H1 (cell line): ENCODE measurements at regions not wholly inside any gene's neighbourhood (a gene's known extent, or its start where the extent isn't known, plus 50 kb on each side); places are given as distances from the start of the nearest gene placed in this dataset.

Experiments used
- CTCF ChIA-PET: fragments of 300-600 bp; sonication (Branson Sonifier 250); formaldehyde crosslinking; loops from one replicate; lab custom pipeline; 2021; ENCODE audit not compliant: partially characterized antibody; lab: Charles Lee
- POLR2A ChIA-PET: fragments of 300-600 bp; sonication (Branson Sonifier 250); formaldehyde crosslinking; loops from one replicate; lab custom pipeline; 2021; ENCODE audit warnings: inconsistent platforms; ENCODE audit not compliant: partially characterized antibody; lab: Charles Lee
- DNase-seq, 2 experiments: peaks; one replicate each; pipeline versions ENCODE4 v3.0.0 to v3.0.0-alpha.2; 2010 to 2022; ENCODE audit warnings: low spot score in 2 of 2, low read depth in 1 of 2, mixed read lengths in 1 of 2
- FAIRE-seq: peaks from 2 replicates; lab custom pipeline; 2011; peaks lifted over from hg19 to GRCh38; lab: Jason Lieb, UNC
- H2AFZ ChIP-seq: 2 replicates; pipeline ENCODE4 v1.8.1; 2012; ENCODE audit warnings: low read length, inconsistent platforms
- H2AK5ac ChIP-seq: 2 replicates; pipeline ENCODE4 v1.6.1; 2013; ENCODE audit warnings: low read depth, low read length
- H2BK120ac ChIP-seq: replicated peaks from 2 replicates; pipeline ENCODE3; 2013; ENCODE audit warnings: low read depth, low read length, inconsistent platforms
- H2BK12ac ChIP-seq: 2 replicates; pipeline ENCODE4 v1.6.1; 2013; ENCODE audit warnings: low read depth, low read length
- H2BK15ac ChIP-seq: 2 replicates; pipeline ENCODE4 v1.6.1; 2013; ENCODE audit warnings: low read length
- H2BK20ac ChIP-seq: 2 replicates; pipeline ENCODE4 v1.6.1; 2013; ENCODE audit warnings: low read length
- H2BK5ac ChIP-seq: 2 replicates; pipeline ENCODE4 v1.6.1; 2013; ENCODE audit warnings: low read depth, low read length
- H3K14ac ChIP-seq: 2 replicates; pipeline ENCODE4 v1.6.1; 2013; ENCODE audit warnings: inconsistent platforms; ENCODE audit not compliant: insufficient read length
- H3K18ac ChIP-seq: 2 replicates; pipeline ENCODE4 v1.6.1; 2013; ENCODE audit warnings: low read length; ENCODE audit errors: extremely low read depth
- H3K23ac ChIP-seq: 2 replicates; pipeline ENCODE4 v1.6.1; 2013; ENCODE audit warnings: inconsistent platforms; ENCODE audit not compliant: insufficient read length
- H3K23me2 ChIP-seq: 2 replicates; pipeline ENCODE4 v1.6.1; 2013; ENCODE audit warnings: low read depth, low read length
- H3K27ac ChIP-seq: 2 replicates; pipeline ENCODE4 v1.6.1; 2011; ENCODE audit warnings: low read depth, low read length, inconsistent platforms
- H3K27me3 ChIP-seq, 4 experiments: replicated peaks in 1 of 4; 1 replicate in 1 of 4; 2 replicates in 3 of 4; pipeline versions ENCODE4 v1.6.1 to v1.8.1; 2011 to 2013; ENCODE audit warnings: low read length in 3 of 4, mild to moderate bottlenecking in 3 of 4, inconsistent platforms in 2 of 4, mixed read lengths in 2 of 4, moderate library complexity in 1 of 4; ENCODE audit not compliant: control insufficient read depth in 3 of 4, insufficient read depth in 3 of 4; ENCODE audit errors: extremely low read depth in 1 of 4
- H3K36me3 ChIP-seq, 4 experiments: 2 replicates each; pipeline versions ENCODE4 v1.6.1 to v1.8.1; 2011 to 2013; ENCODE audit warnings: mild to moderate bottlenecking in 4 of 4, low read length in 3 of 4, moderate library complexity in 2 of 4, control low read depth in 1 of 4, inconsistent platforms in 1 of 4; ENCODE audit not compliant: insufficient read depth in 4 of 4, control insufficient read depth in 2 of 4
- H3K4ac ChIP-seq: replicated peaks from 2 replicates; pipeline ENCODE3; 2013; ENCODE audit warnings: low read length, low read depth, mixed read lengths, inconsistent platforms; ENCODE audit not compliant: insufficient read length
- H3K4me1 ChIP-seq, 4 experiments: replicated peaks in 1 of 4; 1 replicate in 1 of 4; 2 replicates in 3 of 4; pipeline versions ENCODE4 v1.6.1 to v1.8.1; 2011 to 2013; ENCODE audit warnings: low read length in 3 of 4, inconsistent platforms in 2 of 4, mixed read lengths in 1 of 4; ENCODE audit not compliant: insufficient read depth in 4 of 4, control insufficient read depth in 3 of 4
- H3K4me2 ChIP-seq, 2 experiments: 2 replicates each; pipeline versions ENCODE4 v1.6.1 to v1.8.1; 2011 to 2013; ENCODE audit warnings: low read depth in 2 of 2, low read length in 2 of 2, control low read depth in 1 of 2, inconsistent platforms in 1 of 2, mild to moderate bottlenecking in 1 of 2; ENCODE audit not compliant: insufficient read depth in 1 of 2
- H3K4me3 ChIP-seq, 4 experiments: fragments of 200-600, 300-600 bp in 1 of 4; sonication (generic), shearing (Covaris generic), sonication (Bioruptor Twin) in 1 of 4; 2 replicates each; pipeline versions ENCODE4 v1.5.1 to v1.8.1; 2011 to 2016; ENCODE audit warnings: low read length in 4 of 4, low read depth in 3 of 4, control low read depth in 2 of 4, inconsistent platforms in 2 of 4, mild to moderate bottlenecking in 2 of 4, mixed read lengths in 1 of 4, moderate library complexity in 1 of 4; ENCODE audit not compliant: insufficient read depth in 2 of 4; ENCODE audit errors: extremely low read depth in 1 of 4
- H3K56ac ChIP-seq: replicated peaks from 2 replicates; pipeline ENCODE3; 2013; ENCODE audit warnings: low read depth, mild to moderate bottlenecking, mixed read lengths, low read length, inconsistent platforms; ENCODE audit not compliant: insufficient read length
- H3K79me1 ChIP-seq: 2 replicates; pipeline ENCODE4 v1.6.1; 2013; ENCODE audit warnings: low read depth, low read length, control low read depth
- H3K79me2 ChIP-seq, 2 experiments: 2 replicates each; pipeline versions ENCODE4 v1.6.1 to v1.8.1; 2012 to 2013; ENCODE audit warnings: low read length in 2 of 2, mild to moderate bottlenecking in 2 of 2, inconsistent platforms in 1 of 2; ENCODE audit not compliant: insufficient read depth in 2 of 2, control insufficient read depth in 1 of 2
- H3K9ac ChIP-seq, 4 experiments: replicated peaks in 1 of 4; 1 replicate in 1 of 4; 2 replicates in 3 of 4; pipeline versions ENCODE4 v1.6.1 to v1.8.1; 2011 to 2013; ENCODE audit warnings: low read depth in 3 of 4, low read length in 3 of 4, control low read depth in 2 of 4, mild to moderate bottlenecking in 2 of 4, moderate library complexity in 2 of 4, inconsistent platforms in 1 of 4; ENCODE audit errors: extremely low read depth in 1 of 4
- H3K9me3 ChIP-seq, 2 experiments: 2 replicates each; pipeline versions ENCODE4 v1.6.1 to v1.8.1; 2012 to 2013; ENCODE audit warnings: mild to moderate bottlenecking in 2 of 2, moderate library complexity in 2 of 2, control low read depth in 1 of 2, inconsistent platforms in 1 of 2, low read depth in 1 of 2, low read length in 1 of 2, mixed read lengths in 1 of 2; ENCODE audit not compliant: insufficient read depth in 2 of 2
- H4K20me1 ChIP-seq, 2 experiments: replicated peaks in 1 of 2; 2 replicates each; pipeline versions ENCODE3 to v1.8.1; 2011 to 2013; ENCODE audit warnings: inconsistent platforms in 2 of 2, low read length in 2 of 2, mild to moderate bottlenecking in 1 of 2; ENCODE audit not compliant: insufficient read depth in 2 of 2, control insufficient read depth in 1 of 2
- H4K5ac ChIP-seq: 2 replicates; pipeline ENCODE4 v1.6.1; 2013; ENCODE audit warnings: low read length, low read depth, mixed read lengths, inconsistent platforms; ENCODE audit not compliant: insufficient read length
- H4K8ac ChIP-seq: 2 replicates; pipeline ENCODE4 v1.8.0; 2013; ENCODE audit warnings: mild to moderate bottlenecking, moderate library complexity, low read length, inconsistent platforms; ENCODE audit not compliant: insufficient read depth; ENCODE audit errors: extremely low read depth
- H4K91ac ChIP-seq: replicated peaks from 2 replicates; pipeline ENCODE3; 2013; ENCODE audit warnings: low read length, mixed read lengths, inconsistent platforms; ENCODE audit not compliant: insufficient read length
- ATF2 ChIP-seq: IDR thresholded peaks from 2 replicates; pipeline ENCODE4 v1.6.1; 2012; ENCODE audit warnings: low read length, inconsistent platforms
- ATF3 ChIP-seq: IDR thresholded peaks from 2 replicates; pipeline ENCODE4 v1.6.1; 2011; ENCODE audit warnings: low read depth, mild to moderate bottlenecking, low read length; ENCODE audit not compliant: insufficient read depth
- BRCA1 ChIP-seq: IDR thresholded peaks from 2 replicates; pipeline ENCODE4 v1.6.1; 2012; ENCODE audit warnings: low read depth, low read length, improper control_type of control experiment
- CREB1 ChIP-seq: IDR thresholded peaks from 2 replicates; pipeline ENCODE4 v1.6.1; 2012; ENCODE audit warnings: inconsistent platforms
- JUND ChIP-seq: IDR thresholded peaks from 2 replicates; pipeline ENCODE4 v1.6.1; 2011; ENCODE audit warnings: mild to moderate bottlenecking, improper control_type of control experiment, low read length
- MAFK ChIP-seq: IDR thresholded peaks from 2 replicates; pipeline ENCODE4 v1.6.1; 2012; ENCODE audit warnings: low read depth, mild to moderate bottlenecking, improper control_type of control experiment, low read length
- NRF1 ChIP-seq: IDR thresholded peaks from 2 replicates; pipeline ENCODE4 v1.6.1; 2011; ENCODE audit warnings: mild to moderate bottlenecking, low read depth, low read length, improper control_type of control experiment
- RNF2 ChIP-seq: fragments of 200-900, 300-1000 bp; sonication (generic); IDR thresholded peaks from 2 replicates; pipeline ENCODE4 v1.7.1; 2016; ENCODE audit warnings: borderline replicate concordance, low read depth, mild to moderate bottlenecking, antibody characterized with exemption, low read length; ENCODE audit not compliant: poor library complexity, severe bottlenecking; ENCODE audit errors: missing control alignments
- SIX5 ChIP-seq: IDR thresholded peaks from 2 replicates; pipeline ENCODE4 v1.6.1; 2011; ENCODE audit warnings: mild to moderate bottlenecking, low read depth, low read length
- TCF12 ChIP-seq: IDR thresholded peaks from 2 replicates; pipeline ENCODE4 v1.6.1; 2011; ENCODE audit warnings: low read depth, mild to moderate bottlenecking, low read length
- WGBS, 2 experiments: shearing (Covaris generic) in 1 of 2; methylation state at CpG; one replicate each; pipeline versions ENCODE4 v1.1.6 to v1.1.7; 2013 to 2015; ENCODE audit warnings: low lambda C conversion rate in 2 of 2, mixed read lengths in 2 of 2, inconsistent platforms in 1 of 2, low coverage in 1 of 2, missing lambda C conversion rate in 1 of 2; ENCODE audit not compliant: insufficient replicate concordance in 2 of 2, insufficient coverage in 1 of 2, insufficient read length in 1 of 2; ENCODE audit errors: extremely low coverage in 1 of 2, missing lambda C conversion rate in 1 of 2; 5-methylcytosine and 5-hydroxymethylcytosine counted together

GRCh38 chr2:49577041-49577440, 422.7 kb upstream of the FSHR start:
- CTCF ChIA-PET: no interaction called here
- FAIRE-seq: no peak
- TF ChIP-seq JUND: no peak
- TF ChIP-seq SIX5: no peak
- TF ChIP-seq ATF2: no peak
- TF ChIP-seq RNF2: no peak
- no peak for TF ChIP-seq NRF1
- TF ChIP-seq TCF12: no peak
- TF ChIP-seq BRCA1: no peak
- no peak for TF ChIP-seq CREB1
- no peak for TF ChIP-seq MAFK
- no peak for TF ChIP-seq ATF3

More at GRCh38 chr2:49577041-49577440, 422.7 kb upstream of the FSHR start:
- Histone ChIP-seq H4K5ac (no peak overlapping the region), H3K4ac (no peak overlapping the region), H3K56ac (no peak overlapping the region), H3K9ac (no peak overlapping the region), H3K14ac (no peak overlapping the region), H2BK20ac (no peak overlapping the region), H3K27me3 (no peaks in the 10 kb centered on the region), H4K91ac (no peak overlapping the region), H2BK120ac (no peak overlapping the region), H3K79me2 (no peaks in the 10 kb centered on the region), H2BK5ac (no peak overlapping the region), H3K4me3 (no peak overlapping the region), H3K18ac (no peak overlapping the region), H3K79me1 (no peaks in the 10 kb centered on the region), H3K36me3 (no peaks in the 10 kb centered on the region), H4K8ac (no peak overlapping the region), H3K23me2 (no peaks in the 10 kb centered on the region), H2BK15ac (no peak overlapping the region), H3K27ac (no peak overlapping the region), H4K20me1 (no peaks in the 10 kb centered on the region), H3K9me3 (no peaks in the 10 kb centered on the region), H2AFZ (no peak overlapping the region), H2AK5ac (no peak overlapping the region), H3K23ac (no peak overlapping the region), H2BK12ac (no peak overlapping the region), H3K4me1 (no peaks in the 10 kb centered on the region), H3K4me2 (no peak overlapping the region)
- POLR2A ChIA-PET: no interaction called here
- 80% methylated on average over 1 of the region's 1 CpG; no CpG with 5 or more reads in 1 of the 2 experiments for WGBS, 2 experiments
- no peak for DNase-seq
